Fibroblast of villous mesenchyme (primary cell): ENCODE measurements at regions not wholly inside any gene's neighbourhood (a gene's known extent, or its start where the extent isn't known, plus 50 kb on each side); places are given as distances from the start of the nearest gene placed in this dataset.

ENCODE experiments used
- DNase-seq: peaks from one replicate; pipeline ENCODE4 v3.0.0-alpha.2; 2010; ENCODE audit warnings: low read depth
- H3K4me3 ChIP-seq: 2 replicates; pipeline ENCODE4 v1.5.1; 2011; ENCODE audit warnings: low read depth, mild to moderate bottlenecking, low read length
- TF ChIP-seq, protein P1 (sequence below): IDR thresholded peaks from 2 replicates; pipeline ENCODE4 v1.5.1; 2012; ENCODE audit warnings: low read depth, mild to moderate bottlenecking, low read length; ENCODE audit not compliant: insufficient read depth

DNA sequence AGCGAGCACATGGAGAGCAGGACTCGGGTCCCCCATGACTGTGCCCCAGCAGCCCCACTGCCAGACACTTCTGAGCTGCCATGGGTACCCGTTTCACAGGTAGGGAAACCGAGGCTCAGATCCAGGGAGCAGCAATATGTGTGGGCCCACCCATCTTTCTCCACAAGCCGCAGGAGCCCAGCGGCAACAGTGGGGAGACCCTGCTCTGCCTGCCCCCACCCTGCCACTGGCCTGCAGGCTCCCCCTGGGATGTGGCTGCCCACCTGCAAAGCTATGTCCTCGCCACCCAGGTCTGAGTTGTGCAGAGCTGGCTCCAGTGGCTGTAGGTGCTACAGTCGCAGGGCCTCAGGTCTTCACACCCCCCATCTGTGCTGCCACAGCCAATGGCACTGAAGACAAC is 50.6 kb upstream of the C1QTNF9B start:
- no peak overlapping the region for H3K4me3 ChIP-seq
- DNase-seq, result no peak
- TF ChIP-seq, protein P1, sequence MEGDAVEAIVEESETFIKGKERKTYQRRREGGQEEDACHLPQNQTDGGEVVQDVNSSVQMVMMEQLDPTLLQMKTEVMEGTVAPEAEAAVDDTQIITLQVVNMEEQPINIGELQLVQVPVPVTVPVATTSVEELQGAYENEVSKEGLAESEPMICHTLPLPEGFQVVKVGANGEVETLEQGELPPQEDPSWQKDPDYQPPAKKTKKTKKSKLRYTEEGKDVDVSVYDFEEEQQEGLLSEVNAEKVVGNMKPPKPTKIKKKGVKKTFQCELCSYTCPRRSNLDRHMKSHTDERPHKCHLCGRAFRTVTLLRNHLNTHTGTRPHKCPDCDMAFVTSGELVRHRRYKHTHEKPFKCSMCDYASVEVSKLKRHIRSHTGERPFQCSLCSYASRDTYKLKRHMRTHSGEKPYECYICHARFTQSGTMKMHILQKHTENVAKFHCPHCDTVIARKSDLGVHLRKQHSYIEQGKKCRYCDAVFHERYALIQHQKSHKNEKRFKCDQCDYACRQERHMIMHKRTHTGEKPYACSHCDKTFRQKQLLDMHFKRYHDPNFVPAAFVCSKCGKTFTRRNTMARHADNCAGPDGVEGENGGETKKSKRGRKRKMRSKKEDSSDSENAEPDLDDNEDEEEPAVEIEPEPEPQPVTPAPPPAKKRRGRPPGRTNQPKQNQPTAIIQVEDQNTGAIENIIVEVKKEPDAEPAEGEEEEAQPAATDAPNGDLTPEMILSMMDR, result no peak

DNA sequence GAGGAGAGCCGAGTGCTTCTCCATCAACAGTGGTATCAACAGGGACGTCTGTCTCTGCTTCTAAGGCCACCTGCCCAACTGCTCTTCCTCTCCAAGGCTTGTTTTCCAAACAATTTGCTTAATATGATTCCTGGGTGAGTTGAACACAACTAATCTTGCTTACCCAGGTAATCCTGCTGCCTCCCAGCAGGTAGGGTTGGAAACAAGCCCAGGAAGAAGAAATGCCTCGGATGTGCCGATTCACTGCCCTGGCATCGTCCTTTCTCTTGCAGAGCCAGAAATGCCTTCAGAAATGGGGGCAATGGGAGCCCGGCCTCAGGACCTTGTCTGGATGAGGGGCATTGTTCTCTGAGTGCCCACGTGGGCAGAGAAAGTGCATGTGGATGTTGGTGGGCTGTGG is 51.9 kb upstream of the C1QTNF9B start:
- TF ChIP-seq, protein P1, result no peak
- DNase-seq, result no peak

DNA sequence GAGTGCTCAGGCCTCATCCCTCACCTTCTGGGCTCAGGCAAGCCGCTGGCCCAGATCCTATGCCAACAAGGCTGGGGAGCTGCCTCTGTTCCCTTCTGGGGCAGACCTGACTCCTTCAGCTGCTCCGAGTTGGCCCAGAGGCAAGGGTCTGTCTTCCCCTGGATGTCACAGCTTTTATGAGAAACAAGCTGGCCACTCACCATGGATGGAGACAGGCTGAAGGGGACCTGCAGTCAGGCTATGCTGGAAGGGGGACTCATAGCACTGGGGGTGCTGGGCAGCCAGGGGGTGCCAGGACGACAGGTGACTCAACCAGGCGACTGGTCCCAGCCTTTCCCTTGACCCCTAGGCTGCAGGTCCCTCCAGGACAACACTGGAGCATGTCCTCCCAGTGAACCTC is 52.4 kb upstream of the C1QTNF9B start:
- DNase-seq, result no peak

More for the DNA sequence above, 51.9 kb upstream of the C1QTNF9B start:
- no peak overlapping the region for H3K4me3 ChIP-seq

DNA sequence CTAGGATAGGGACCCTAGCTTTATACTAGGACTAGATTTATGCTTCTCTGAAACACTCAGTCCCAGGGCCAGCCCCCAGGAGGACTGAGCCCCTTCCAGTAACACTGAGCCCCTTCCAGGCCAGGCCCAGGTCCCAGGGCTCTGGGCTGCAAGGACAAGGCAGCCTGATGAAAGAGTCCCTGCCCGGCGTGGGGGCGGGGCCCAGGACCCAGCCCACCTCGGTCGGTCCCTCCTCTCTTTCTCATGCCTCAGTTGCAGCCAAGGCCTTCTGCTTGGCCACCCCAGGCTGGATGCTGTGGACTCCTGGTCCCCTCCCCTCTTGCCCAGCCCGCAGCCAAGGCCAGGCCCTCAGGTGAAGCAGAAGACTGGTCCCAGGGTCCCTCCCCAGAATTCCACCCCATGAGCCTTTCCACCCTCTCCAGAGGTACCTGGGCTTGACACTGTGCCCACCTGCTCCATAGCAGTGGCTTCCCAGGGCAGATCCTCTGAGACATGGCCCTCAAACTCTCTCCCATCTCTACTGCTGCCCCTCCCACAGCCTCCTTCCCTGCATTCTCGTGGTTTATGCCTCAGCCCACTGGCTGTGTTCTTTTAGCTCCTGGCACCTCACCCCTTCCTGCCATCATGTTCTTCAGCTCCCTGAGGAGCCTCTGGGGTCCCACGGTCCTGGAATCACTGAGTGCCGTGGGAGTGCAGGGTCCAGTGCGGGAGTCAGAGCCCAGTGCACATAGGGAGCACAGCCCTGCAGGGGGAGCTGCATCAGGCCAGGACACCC is 53.6 kb upstream of the C1QTNF9B start:
- TF ChIP-seq, protein P1, result no peak
- DNase-seq, result no peak
- no peak overlapping the region for H3K4me3 ChIP-seq

More for the DNA sequence above, 52.4 kb upstream of the C1QTNF9B start:
- H3K4me3 ChIP-seq, result no peak overlapping the region
- TF ChIP-seq, protein P1, result no peak

DNA sequence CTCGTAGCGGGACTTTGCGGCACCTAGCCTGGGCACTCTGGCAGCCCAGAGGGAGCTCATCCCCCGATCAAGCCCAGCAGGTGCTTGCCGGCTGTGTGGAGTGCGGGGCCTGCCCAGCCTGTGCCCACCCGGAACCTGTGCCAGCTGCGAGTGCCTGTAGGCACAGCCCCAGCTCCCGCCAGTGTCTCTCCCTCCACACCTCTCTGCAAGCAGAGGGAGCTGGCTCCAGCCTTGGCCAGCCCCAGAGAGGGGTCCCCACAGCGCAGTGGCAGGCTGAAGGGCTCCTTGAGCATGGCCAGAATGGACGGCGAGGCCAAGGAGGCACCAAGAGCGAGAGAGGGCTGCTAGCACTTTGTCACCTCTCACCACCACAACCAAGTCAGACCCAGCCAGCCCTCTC is 55.5 kb upstream of the C1QTNF9B start:
- TF ChIP-seq, protein P1, result no peak

DNA sequence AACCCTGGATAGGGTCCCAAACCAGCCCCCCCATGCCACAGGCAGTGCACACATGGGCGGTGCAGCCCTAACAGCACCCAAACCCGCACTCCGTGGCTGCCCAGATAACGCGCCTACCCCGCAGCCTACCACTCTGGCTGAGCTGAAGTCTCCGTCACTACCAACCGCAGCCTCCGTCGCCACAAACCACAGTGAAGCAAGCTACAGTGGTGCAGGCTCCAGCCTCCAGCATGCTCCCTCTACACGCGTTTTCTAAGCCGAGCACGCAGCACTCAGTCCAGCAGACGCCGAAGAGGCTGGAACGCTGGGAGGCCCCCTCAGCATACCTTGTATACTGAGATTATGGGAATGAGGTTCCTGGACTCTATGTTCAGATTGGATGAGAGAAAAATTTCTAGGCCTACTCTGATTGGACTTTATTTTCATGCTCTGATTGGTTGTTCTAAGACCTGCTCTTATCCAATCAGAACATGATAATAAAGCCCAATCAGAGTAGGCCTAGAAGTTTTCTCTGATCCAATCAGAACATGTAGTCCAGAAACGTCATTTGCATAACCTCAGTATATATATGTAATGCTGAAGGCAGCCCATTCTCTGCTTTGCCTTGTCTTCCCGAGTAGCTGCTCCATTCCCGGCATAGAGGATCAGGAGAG is 56.7 kb upstream of the C1QTNF9B start:
- H3K4me3 ChIP-seq, result no peak overlapping the region
- TF ChIP-seq, protein P1, result no peak
- no peak for DNase-seq

More for the DNA sequence above, 55.5 kb upstream of the C1QTNF9B start:
- DNase-seq, result no peak
- H3K4me3 ChIP-seq, result no peak overlapping the region
